ENCODE measurements at regions not wholly inside any gene's neighbourhood (a gene's known extent, or its start where the extent isn't known, plus 50 kb on each side); places are given as distances from the start of the nearest gene placed in this dataset.
"Not testable (repeated sequence)": the region's sequence is repeated elsewhere in the genome, so short reads cannot be mapped to it uniquely, and the experiment has no call there.

DNA sequence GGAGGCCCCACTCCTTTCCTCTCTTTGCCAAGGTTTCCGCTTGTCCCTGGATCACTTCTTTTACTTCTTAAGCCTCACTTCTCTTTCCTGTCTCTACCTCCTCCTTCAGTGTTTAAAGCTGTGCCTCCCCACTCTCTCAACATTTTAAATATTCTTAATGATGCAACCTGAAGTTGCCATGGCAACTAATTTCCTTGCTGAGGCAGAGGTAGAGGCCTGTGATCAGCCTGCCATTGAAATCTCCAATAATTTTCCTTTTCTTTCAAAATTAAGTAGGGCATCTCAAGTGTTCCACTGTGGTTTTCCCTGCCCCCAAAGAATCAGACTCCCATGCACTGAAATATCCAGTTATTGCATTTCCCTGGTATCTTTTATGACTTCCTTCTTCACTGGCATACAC, 108.6 kb upstream of the VRK1 start:
- no peak for DNase-seq

- no peak for DNase-seq
Measured at GRCh38 chr14:96690713-96691383, 106.3 kb upstream of the VRK1 start.

GRCh38 chr14:96693252-96693820, 103.8 kb upstream of the VRK1 start:
- DNase-seq, result no peak

DNA sequence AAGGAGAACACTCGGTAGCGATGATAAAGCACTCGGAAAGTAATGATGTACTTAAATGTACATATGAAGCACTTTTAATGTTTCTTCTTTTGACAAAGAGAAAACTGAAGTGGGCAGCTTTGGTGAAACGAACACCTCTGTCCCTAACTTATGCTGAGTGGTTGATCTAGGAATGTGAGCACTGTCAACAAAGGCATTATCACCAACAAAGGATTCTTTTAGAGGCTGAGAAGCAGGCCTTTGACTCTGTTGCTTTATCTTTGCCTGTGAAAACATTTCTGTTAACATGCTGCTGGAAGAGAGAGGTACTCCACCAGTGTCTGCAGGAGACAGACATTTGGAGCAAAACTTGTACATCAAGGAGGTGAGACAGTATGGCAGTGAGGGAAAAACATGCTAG, 103.2 kb upstream of the VRK1 start:
- no peak for DNase-seq

DNA sequence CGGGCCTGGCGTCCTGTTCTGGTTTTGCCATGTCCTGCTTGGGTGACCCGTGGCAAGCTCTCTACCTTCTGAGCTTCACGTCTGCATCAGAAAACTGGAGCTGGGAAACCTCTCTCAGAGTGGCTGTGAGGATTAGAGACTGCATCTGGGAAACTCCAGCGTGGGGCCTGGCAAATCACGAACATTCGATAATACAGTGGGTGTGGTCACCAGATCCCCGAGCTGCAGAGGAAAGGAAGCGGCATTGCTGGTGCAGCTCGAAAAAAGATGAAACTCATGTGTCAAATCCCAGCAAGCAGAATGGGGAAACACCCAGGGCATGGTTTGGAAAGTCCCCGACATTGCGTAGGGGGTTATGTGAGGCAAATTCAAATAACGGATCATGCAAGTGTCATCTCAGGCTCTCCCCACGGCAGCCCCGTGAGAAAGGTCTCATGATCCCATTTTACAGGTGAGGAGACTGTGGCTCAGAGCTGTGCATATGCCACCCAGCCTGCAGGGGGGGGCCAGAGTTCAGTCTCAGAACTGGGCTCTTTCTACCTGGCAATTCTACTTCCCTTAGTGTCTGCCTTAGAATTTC, 98.1 kb upstream of the VRK1 start:
- DNase-seq, result no peak

DNA sequence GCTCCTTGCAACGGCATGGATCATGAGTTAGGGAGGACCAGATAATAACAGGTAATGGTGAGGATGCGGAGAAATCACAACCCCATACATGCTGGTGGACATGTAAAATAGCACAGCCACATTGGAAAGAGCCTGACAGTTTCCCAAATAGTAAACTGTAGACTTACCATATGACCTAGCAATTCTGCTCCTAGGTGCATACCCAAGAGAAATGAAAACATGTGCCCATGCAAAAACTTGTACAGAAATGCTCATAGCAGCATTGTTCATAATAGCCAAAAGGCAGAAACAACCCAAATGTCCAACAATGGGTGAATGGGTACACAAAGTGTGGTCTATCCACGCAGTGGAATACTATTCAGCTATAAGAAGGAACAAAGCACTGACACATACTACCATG, 97.5 kb upstream of the VRK1 start:
- no peak for DNase-seq

DNA sequence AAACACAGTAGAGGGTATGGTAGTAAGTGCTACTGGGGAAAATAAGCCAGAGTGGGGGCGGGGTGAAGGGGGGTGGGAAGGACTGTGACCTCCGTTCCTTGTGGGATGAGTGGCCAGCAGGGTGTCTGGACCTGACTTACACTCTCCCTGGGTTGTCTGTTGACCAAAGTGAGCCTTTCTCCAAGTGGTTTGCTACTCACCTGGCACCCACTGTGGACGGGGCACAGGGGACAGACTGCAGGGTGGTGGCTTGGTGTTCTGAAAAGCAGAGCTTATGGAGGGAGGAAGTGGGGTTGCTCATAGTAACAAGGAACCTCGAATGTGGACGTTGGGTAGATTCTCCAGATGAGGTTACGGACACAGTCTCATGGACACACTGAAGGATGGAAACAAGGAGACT, 94.4 kb upstream of the VRK1 start:
- DNase-seq, result no peak

DNA sequence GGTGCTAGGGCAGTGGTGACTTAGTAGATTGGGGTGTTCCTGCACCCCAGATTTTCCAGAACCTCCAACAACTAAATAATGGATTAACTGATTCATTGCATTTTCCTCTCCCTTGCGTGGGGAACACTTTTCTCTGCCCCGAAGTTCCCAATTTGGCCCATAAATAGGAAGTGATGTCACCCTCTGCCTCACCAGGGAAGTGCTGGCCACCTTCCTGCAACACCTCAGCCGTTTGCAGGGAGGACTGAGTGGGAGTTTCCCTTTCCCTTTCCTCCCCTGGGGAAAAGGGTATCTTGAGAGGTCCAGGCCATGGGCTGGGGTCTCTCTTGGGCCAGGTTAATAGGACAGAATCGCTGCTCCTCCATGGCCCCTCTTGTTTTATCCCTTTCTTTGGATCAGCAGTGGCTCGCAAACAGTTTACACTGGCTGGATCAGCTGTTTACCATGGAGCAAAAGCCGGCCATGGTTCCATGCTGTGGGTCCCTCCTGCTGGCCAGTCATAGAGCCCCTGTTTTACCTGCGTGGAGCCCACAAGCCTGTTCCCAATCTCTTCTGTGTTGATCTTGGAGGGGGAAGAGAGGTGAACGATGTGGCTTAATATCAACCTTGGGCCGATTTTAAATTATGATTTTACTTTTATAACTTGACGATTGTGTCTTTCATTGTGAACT, 91.6 kb upstream of the VRK1 start:
- no peak for DNase-seq

GRCh38 chr14:96706893-96707292, 90.3 kb upstream of the VRK1 start:
- DNase-seq, result no peak

- no peak for DNase-seq
Measured at GRCh38 chr14:96710060-96710666, 87.0 kb upstream of the VRK1 start.

- no peak for DNase-seq
Measured at GRCh38 chr14:96711559-96712267, 85.5 kb upstream of the VRK1 start.

DNA sequence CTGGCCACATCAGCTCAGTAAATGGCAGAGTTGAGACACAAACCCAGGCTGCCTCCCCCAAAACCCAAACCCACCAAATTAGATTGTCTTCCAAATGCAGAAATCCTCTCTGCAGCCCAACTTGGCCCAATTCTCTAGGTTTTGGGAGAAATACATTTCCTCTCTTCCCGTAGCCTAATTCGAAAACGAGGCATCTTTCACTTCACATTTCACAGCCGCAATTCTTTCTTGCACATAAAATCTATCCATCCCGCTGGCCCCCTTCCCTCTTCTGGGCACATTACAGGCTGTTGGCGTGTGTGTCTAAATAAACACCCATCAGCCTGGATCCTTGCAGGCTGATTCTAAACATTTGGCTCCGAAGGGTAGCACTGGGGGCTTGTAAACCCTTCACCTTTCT, 83.8 kb upstream of the VRK1 start:
- DNase-seq, result no peak

DNA sequence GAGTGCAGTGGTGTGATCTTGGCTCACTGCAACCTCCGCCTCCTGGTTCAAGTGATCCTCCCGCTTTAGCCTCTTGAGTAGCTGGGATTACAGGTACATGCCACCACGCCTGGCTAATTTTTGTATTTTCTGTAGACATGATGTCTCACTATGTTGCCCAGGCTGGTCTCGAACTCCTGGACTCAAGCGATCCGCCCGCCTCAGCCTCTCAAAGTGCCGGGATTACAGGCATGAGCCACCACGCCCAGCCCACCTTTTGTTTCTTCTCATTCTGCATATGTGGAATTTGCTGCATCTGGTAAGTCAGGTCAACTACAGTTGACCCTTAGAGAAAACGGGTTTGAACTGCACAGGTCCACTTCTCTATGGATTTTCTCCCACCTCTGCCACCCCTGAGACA, 82.6 kb upstream of the VRK1 start:
- not testable (repeated sequence) for DNase-seq

DNA sequence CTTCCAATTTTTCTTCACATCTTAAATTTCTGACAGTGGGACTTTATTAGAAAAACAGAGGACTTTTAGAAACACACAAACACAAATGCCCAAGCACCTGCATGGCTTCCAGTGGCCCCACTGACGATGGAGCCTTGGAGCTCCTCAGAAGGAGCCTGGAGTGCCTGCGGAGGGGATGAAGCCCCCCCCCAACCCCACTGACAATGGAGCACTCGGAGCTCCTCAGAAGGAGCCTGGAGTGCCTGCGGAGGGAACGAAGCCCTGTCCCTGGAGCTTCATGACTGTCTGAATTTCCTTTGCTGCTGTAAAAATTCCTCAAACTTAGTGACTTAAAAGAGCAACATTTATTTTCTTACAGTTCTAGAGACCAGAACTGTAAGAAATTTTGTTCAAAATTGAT, 80.1 kb upstream of the VRK1 start:
- DNase-seq, result no peak

DNA sequence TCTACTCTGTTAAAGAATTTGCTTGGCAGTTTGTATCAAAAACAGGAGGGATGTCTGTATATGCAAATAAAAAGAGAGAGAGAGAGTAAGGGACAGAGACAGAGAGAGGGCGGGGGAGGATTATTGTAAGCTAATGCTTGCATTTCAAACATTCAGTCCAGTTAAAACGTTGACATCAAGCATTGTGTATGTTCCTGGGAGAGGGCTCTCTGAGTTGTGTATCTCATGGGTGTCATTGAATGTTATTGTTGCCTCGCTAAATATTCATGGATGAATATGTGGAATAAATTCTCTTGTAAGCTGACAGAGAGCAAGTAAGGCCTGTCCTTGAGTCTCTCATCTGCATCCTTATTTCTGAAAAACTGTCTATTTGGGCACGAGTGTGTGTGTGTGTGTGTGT, 78.8 kb upstream of the VRK1 start:
- no peak for DNase-seq

GRCh38 chr14:96720702-96721101, 76.5 kb upstream of the VRK1 start:
- DNase-seq, result not testable (repeated sequence)

- DNase-seq, result no peak
Measured at GRCh38 chr14:96722736-96723135, 74.4 kb upstream of the VRK1 start.

GRCh38 chr14:96723946-96724345, 73.2 kb upstream of the VRK1 start:
- DNase-seq, result no peak

DNA sequence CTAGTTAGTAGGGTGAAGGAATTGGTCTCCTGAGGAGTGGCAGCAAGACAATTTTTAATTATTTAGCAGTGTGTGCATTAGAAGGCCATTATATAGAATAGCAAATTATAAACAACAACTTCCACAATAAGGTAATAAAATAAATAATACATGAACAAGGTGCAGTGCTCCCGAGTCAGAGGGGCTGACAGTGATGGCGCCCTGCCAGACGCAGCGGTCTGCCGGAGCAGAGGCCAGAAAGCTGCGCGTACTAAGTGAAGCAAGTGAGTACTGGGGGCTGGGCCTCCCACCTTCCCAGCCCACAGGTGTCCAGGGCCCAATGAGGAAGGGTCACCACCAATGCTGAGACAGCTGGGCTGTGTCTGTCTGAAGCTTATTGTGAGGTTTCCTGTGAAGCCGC, 72.0 kb upstream of the VRK1 start:
- no peak for DNase-seq

GRCh38 chr14:96727073-96727472, 70.1 kb upstream of the VRK1 start:
- no peak for DNase-seq

DNA sequence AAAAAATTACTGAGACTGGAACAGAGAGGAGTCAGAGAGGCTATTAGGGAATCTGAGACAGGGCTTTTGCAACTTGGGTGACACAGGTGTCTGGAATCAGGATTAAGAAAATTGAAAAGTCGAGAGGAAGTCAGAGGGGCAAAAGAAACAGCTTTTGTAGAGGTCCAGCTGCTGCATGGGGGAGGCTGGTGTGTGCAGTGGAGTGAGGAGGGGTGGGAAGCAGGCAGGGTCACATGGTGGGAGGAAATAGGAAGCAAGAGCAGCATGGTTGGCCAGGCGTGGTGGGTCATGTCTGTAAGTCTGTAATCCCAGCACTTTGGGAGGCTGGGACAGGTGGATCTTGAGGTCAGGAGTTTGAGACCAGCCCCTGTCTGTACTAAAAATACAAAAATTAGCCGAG, 69.7 kb upstream of the VRK1 start:
- DNase-seq, result no peak

DNA sequence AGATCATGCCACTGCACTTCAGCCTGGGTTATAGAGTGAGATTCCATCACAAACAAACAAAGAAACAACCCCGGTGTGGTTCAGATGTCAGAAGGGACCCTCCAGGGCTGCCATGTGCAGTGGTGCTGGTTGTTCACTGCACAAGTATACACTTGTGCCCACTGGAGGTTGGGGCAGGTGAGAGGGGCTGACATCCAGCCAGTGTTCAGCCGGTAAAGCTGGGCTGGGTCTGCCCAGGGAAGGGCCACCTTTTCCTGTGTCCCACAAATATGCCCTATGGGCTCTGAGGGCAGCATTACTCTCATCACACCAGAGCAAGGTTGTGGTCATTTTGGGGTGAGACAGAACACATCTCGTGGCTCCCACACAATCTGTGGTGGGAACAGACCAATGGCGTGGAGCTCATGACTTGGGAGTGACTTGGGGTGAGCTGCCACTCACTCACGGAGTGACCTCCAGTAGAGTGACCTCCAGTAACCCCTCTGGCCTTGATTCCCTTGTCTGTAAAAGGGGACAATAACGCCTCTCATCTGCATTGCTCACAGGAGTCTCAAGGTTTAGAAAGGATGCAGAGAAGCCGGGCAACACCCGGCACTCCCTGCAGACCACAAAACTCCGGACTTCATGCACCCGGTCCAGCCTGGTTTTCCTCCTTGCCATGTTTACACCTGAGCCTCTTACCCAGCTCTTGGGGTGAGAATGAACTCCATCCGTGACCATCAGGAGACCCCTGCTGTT, 69.0 kb upstream of the VRK1 start:
- DNase-seq, result no peak

DNA sequence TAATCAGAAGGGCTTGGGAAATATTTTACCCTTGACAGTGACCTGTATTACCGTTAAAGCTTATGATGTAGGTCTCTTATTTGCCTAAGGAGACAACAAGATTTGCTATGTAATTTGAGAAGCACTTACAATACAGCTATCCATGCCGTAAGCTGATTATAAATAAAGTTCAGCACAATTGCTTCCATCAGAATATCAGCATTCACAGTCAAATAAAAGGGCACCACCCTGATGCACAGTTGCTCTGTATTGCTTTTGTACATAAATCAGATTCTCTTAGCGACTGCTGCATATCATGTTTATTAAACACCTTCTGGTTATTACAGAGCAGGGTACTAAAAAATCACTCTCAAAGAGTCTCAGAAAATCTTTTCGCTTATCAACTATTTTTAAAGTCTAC, 67.3 kb upstream of the VRK1 start:
- no peak for DNase-seq
